Neural crest cell (in vitro differentiated cells): ENCODE measurements at regions not wholly inside any gene's neighbourhood (a gene's known extent, or its start where the extent isn't known, plus 50 kb on each side); places are given as distances from the start of the nearest gene placed in this dataset.
A peak's percentile ranks its signal among the peaks of the same experiment; 100 is the strongest.

Experiments used
- DNase-seq: peaks from one replicate; pipeline ENCODE4 v3.0.0; 2021; ENCODE audit warnings: low read depth, mixed read lengths, low spot score
- H3K27ac Mint-ChIP-seq: one replicate; pipeline ENCODE4 v1.8.0; 2021; ENCODE audit warnings: mild to moderate bottlenecking, mixed read lengths; ENCODE audit not compliant: unreplicated experiment
- H3K27me3 Mint-ChIP-seq: 2 replicates; pipeline ENCODE4 v1.8.0; 2021; ENCODE audit warnings: low read depth, mild to moderate bottlenecking, mixed read lengths
- H3K36me3 Mint-ChIP-seq: 2 replicates; pipeline ENCODE4 v1.8.0; 2021; ENCODE audit warnings: low read depth, mild to moderate bottlenecking, mixed read lengths
- H3K4me1 Mint-ChIP-seq: 2 replicates; pipeline ENCODE4 v1.8.0; 2021; ENCODE audit warnings: mixed read lengths
- H3K4me3 Mint-ChIP-seq: one replicate; pipeline ENCODE4 v1.8.0; 2021; ENCODE audit warnings: mild to moderate bottlenecking, mixed read lengths
- H3K9me3 Mint-ChIP-seq: 2 replicates; pipeline ENCODE4 v1.8.0; 2021; ENCODE audit warnings: mixed read lengths
- TF ChIP-seq, protein P1 (sequence below): fragments of 200-600 bp; sonication (generic); conservative IDR thresholded peaks from 2 replicates; pipeline ENCODE4 v1.5.0; 2021; ENCODE audit warnings: antibody characterized with exemption, mild to moderate bottlenecking

DNA sequence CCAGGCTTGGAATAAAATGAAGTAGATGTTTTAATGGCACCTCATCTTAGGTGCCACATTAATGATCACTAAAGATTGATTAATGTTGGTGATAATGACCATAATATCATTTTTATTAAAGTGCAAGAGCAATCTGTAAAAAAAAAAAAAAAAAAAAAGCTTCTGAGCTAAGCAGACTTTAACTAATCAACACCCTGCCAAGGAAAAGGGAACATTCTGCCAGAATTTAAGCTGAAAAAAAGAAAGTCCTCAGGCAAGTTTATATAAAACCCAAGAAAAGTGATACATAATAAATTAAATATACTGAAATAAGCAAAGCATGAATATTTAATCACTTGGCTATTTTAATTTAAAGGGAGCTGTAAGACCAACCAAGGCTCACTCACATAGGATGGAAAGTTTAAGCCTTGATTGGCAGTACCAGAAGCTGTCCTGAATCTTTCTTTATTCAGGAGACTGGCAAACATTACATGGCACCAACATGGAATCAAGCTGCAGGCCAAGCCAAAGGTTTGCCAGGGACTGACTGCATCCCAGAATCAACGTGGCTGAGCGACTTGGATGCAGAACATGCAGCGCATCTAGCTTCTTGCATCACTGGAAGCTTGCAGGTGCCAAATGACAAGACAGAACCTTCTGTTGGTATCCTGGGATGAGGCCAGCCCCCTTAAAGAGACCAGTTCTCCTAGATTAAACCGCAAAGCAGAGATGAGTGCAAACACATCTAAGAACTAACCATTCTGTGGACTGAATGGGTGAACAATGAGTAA, 413.6 kb downstream of the ENC1 start:
- Mint-ChIP-seq H3K9me3 (peaks cover 22% of the 10 kb centered on the region), H3K36me3 (peaks cover 6% of the 10 kb centered on the region), H3K27me3 (no peaks in the 10 kb centered on the region), H3K27ac (no peak overlapping the region), H3K4me3 (no peak overlapping the region), H3K4me1 (peaks cover 7% of the 10 kb centered on the region)
- TF ChIP-seq, protein P1, sequence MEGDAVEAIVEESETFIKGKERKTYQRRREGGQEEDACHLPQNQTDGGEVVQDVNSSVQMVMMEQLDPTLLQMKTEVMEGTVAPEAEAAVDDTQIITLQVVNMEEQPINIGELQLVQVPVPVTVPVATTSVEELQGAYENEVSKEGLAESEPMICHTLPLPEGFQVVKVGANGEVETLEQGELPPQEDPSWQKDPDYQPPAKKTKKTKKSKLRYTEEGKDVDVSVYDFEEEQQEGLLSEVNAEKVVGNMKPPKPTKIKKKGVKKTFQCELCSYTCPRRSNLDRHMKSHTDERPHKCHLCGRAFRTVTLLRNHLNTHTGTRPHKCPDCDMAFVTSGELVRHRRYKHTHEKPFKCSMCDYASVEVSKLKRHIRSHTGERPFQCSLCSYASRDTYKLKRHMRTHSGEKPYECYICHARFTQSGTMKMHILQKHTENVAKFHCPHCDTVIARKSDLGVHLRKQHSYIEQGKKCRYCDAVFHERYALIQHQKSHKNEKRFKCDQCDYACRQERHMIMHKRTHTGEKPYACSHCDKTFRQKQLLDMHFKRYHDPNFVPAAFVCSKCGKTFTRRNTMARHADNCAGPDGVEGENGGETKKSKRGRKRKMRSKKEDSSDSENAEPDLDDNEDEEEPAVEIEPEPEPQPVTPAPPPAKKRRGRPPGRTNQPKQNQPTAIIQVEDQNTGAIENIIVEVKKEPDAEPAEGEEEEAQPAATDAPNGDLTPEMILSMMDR = no peak
- DNase-seq = no peak

DNA sequence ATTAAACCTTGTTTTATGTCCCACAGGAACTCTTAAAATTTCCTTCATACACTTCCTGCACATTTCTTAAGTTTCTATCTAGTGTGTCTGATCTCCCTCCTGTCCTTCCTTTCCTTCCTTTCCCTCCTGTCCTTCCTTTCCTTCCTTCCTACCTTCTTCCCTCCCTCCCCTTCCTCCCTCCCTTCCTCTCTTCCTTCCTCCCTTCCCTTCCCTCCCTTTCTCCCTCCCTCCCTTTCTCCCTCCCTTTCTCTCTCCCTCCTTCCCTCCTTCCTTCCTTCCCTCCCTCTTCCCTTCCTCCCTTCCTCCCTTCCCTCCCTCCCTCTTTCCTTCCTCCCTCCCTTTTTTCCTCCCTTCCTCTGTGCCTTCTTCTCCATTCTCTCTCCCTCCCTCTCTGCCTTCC, 414.9 kb downstream of the ENC1 start:
- H3K4me3 Mint-ChIP-seq = no peak overlapping the region
- peaks cover 6% of the 10 kb centered on the region for H3K36me3 Mint-ChIP-seq
- peaks cover 16% of the 10 kb centered on the region for H3K9me3 Mint-ChIP-seq
- no peak overlapping the region for H3K27ac Mint-ChIP-seq
- no peaks in the 10 kb centered on the region for H3K4me1 Mint-ChIP-seq
- no peak for DNase-seq
- TF ChIP-seq, protein P1 = no peak
- H3K27me3 Mint-ChIP-seq = no peaks in the 10 kb centered on the region

DNA sequence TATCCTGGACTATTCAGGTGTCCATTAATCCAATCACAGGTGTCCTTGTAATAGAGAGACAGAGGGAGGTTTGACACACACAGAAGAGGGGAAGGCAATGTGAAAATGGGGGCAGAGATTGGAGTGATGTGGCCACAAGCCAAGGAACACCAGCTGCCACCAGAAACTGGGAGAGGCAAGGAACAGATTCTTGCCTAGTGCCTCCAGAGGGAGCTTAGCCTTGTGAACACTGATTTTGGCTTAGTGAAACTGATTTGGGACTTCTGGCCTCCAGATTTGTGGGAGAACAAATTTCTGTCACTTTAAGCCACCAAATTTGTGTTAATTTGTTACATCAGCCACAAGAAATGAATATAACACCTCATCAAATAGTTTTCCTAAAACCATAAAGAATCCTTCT, 416.2 kb downstream of the ENC1 start:
- Mint-ChIP-seq H3K36me3 (peaks cover 8% of the 10 kb centered on the region), H3K27me3 (no peaks in the 10 kb centered on the region), H3K9me3 (peaks cover 14% of the 10 kb centered on the region), H3K27ac (no peak overlapping the region), H3K4me1 (no peaks in the 10 kb centered on the region), H3K4me3 (no peak overlapping the region)
- TF ChIP-seq, protein P1 = no peak
- DNase-seq = no peak

DNA sequence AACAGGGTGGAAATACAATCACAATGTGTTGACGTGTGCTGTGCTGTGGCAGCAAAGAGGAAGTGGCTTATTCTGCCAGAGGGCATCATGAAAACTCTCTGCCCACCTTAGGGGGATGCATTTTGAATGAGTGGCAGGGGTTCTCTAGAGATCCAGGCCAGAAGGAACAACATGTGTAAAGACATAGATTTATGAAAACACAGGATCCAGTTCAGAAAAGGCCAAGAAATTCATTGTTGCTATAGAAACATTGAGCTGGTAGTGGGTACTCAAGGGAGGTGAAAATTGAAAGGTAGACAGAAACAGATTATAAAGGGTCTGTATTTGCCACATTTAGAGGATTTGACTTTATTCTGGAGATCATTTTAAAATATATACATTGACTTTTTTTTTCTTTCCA, 417.7 kb downstream of the ENC1 start:
- H3K4me1 Mint-ChIP-seq = no peaks in the 10 kb centered on the region
- no peaks in the 10 kb centered on the region for H3K27me3 Mint-ChIP-seq
- H3K4me3 Mint-ChIP-seq = no peak overlapping the region
- DNase-seq = no peak
- peaks cover 22% of the 10 kb centered on the region for H3K9me3 Mint-ChIP-seq
- TF ChIP-seq, protein P1 = no peak
- H3K27ac Mint-ChIP-seq = peak overlapping the region; percentile 83
- peaks cover 13% of the 10 kb centered on the region for H3K36me3 Mint-ChIP-seq

DNA sequence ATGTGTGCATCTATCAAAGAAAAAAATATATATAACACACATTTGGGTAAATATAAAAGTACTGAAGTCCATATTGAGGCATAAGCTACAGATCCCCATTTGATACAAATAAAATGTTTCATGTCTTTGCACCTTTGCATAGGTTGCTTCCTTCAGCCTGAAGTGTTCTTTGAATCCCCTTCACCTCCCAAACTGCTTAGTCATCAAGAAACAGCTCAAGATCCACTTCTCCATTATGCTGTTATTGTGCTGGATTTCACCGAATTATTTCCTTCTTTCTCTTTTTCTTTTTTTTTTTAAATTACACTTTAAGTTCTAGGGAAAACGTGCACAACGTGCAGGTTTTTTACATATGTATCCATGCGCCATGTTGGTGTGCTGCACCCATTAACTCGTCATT, 419.1 kb downstream of the ENC1 start:
- peaks cover 16% of the 10 kb centered on the region for H3K36me3 Mint-ChIP-seq

More for the DNA sequence above, 419.1 kb downstream of the ENC1 start:
- Mint-ChIP-seq H3K27ac (no peak overlapping the region), H3K4me3 (no peak overlapping the region), H3K9me3 (peaks cover 26% of the 10 kb centered on the region), H3K27me3 (no peaks in the 10 kb centered on the region), H3K4me1 (peaks cover 10% of the 10 kb centered on the region)
- TF ChIP-seq, protein P1 = no peak
- no peak for DNase-seq
